ENCODE measurements at regions not wholly inside any gene's neighbourhood (a gene's known extent, or its start where the extent isn't known, plus 50 kb on each side); places are given as distances from the start of the nearest gene placed in this dataset.

DNA sequence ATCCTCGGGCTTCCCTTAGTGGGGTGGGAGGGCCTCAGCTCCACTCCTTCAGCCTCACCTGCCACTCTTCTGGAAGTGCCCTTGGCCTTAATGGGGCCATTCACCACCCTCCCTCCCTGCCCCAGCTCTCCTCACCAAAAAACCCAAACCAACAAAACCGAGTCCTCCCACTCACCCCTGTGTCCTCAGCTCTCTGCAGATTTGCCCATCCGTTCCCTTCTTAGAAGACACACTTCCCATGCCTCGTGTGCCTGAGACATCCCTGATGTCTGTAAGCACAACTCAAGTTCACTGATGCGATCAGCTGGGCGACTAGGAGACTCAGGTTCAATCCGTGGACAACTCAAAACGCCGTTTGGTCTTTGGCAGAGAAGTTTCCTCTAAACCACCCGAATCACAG lies 839.2 kb downstream of the TBC1D22A start:
- no peak for DNase-seq

DNA sequence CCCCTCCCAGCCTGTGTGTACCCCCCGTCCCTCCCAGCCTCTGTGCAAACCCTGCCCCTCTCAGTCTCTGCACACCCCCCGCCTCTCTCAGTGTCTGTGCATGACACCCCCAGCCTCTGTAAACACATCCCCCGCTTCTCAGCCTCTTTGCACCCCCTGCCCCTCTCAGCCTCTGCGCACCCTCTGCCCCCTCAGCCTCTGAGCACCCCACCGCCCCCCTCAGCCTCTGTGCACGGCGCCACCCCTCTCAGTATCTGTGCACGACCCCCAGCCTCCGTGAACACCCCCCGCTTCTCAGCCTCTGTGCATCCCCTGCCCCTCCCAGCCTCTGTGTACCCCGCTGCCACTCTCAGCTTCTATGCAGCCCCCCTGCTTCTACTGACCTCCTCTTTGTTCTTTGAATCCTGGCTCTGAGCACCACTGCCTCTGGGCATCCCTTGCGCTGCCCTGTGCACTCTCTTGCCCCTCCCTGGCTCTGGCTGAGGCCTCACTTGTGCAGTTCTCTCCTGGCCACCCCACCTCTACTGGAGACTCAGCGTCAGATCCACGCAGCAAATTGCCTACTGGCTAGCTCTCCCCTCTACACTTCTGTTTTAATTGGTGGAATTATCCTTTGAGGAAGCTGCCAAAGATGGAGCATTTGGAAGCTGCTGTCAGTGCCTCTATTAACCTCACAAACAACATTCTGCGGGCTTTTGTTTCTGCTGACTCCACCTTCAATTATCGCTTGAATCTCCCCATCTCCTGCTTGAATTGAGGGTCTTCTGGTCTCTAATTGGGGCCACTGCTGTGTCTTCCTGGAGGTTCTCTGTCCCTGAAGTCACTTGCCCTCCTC lies 838.6 kb downstream of the TBC1D22A start:
- no peak for DNase-seq

DNA sequence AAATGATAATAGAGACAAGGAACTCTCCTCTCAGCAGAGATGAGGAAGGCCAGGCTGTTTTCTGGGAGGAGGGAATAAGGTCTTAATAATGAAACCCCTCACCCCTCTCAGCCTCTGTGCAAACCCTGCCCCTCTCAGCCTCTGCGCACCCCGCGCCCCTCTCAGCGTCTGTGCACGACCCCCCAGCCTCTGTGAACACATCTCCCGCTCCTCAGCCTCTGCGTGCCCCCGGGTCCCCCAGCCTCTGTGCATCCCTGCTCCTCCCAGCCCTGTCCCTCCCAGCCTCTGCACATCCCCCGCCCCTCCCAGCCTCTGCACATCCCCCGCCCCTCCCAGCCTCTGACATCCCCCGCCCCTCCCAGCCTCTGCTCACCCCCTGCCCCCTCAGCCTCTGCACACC lies 837.8 kb downstream of the TBC1D22A start:
- no peak for DNase-seq

DNA sequence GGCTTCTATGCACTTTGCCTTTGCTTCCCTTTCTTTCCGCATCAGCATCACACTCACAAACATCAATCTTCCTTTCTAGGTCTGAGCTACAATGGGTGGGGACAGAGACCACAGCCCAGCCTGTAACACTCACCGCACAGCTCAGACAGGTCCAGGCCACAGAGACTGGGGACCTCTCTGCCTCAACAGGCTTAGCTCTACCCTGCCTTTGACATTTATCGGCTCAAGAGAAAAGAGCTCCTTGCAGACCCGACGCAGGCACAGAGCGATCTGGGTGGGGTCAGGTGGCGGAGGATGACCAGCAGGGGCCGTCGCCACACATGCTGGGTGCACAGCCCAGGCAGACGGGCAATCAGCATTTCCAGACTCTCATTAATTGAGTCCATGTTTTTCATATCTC lies 837.3 kb downstream of the TBC1D22A start:
- DNase-seq, result no peak

DNA sequence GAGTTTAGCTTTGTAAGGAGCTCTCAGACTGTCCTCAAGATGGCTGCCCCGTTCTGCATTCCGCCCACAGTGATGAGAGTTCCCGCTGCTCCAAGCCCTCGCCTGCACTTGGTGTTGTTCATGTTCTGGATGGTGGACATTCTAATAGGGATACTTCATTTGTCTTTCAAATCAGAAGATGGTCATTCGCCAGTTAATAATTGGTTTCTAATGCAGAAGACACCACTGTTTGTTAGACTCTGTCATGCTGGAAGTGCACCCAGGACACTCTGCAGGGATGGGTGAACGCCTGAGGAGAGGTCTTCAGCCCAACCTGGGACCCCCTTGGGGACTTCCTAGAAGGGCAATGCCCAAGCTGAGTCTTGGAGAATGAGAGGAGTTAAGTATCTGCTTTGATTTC lies 836.4 kb downstream of the TBC1D22A start:
- no peak for DNase-seq

DNA sequence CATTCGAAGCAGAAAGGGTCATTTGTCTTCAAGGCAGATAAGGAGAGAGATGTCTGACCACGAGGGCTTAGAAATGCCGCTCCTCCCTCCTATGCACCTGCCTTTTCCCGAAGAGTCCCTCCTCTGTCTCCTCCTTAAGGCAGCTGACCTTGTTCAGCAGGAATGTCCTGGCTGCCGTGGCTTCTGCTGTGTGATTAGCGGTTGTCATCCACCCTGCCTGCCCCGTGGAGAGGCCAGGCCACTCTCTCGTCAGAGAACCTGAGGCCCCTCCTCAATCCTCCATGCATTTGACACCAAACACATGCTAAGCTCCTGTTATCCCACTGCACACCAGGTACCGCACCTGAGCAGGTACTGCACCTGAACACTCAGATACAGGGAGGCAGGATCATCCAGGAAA lies 834.6 kb downstream of the TBC1D22A start:
- DNase-seq, result no peak

DNA sequence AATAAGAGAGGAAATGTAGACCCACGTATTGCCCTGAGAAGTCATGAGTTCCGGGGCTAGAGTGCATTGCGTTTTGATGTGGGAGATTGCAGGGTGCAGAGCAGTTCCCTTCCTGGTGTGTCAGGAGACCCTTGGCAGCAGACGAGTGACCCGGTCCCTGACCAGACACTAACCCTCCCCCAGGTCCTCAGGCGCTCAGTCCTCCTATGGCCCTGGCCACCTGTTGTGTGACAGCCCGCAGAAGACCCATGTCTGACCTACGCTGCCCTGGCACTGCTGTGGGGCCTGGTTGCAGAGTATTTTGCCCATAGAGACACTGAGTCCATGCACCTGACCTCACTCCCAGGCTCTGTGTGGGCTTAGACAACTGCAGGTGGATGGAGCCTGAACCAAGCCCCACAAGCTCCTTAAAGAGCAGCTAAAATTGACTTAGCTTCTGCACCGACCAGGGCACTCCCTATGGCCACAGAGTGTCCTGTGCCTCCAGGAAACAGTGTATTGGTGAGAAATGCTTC lies 833.8 kb downstream of the TBC1D22A start:
- DNase-seq, result no peak

DNA sequence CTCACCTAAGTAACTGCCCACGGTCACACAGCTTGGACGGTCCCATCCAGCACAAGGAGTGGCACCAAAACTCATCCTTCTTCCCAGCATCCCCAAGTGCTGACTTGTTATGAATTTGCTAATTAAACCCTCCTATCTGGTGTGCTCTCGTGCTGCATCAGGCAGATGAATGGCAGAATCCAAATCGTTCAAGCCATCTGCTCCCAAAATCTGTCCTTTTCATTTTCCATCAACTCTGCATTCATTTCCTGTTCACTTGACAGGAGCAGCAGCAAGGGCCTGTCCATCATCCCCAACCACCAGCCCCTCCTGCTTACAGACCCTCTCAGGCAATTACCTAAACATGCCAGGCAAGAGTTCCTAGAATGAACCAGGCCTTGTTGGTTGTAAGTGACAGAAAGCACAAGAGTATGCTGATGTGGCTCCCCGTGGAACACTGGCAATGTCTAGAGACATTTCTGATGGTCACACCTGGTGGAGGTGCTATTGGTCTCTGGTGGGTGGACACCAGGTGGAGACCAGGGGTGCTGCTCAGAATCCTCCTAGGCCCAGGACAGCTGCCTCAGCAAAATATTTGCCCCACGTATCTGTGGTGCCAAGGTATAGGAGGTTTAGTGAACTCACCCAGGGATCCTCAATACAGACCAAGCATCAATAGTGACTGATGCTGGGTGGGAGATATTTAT lies 832.5 kb downstream of the TBC1D22A start:
- no peak for DNase-seq

DNA sequence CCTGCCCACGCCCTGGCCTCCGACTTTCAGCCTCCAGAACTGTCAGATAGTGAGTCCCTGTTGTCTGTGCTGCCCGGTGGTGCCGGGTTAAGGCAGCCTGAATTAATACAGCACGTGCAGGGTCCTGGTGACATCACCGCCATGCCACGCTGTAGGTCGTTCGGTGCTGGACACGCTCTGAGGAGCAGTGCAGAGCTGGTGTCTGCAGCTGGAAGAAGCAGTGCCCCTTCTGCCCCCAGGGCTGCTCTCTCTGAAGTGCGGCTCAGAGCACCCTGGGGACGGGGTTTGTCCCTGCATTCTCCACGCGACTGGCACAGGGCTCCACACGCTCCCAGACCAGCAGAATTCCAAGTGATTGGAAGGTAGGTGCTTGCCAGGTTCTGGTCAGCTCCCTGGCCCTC lies 831.5 kb downstream of the TBC1D22A start:
- no peak for DNase-seq

DNA sequence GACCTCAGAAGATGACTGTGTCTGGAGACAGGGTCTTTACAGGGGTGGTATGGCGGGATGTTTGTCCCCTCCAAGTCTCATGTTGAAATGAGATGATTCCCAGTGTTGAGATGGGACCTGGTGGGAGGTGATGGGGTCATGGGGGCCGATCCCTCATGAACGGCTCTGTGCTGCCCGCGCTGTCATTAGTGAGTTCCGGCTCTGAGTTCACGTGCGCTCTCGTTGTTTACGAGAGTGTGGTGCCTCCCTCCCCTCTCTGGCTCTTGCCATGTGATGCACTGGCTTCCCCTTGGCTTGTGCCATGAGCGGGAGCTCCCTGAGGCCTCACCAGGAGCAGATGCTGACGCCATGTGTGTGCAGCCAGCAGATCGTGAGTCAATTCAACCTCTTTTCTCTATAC lies 830.8 kb downstream of the TBC1D22A start:
- DNase-seq, result no peak

DNA sequence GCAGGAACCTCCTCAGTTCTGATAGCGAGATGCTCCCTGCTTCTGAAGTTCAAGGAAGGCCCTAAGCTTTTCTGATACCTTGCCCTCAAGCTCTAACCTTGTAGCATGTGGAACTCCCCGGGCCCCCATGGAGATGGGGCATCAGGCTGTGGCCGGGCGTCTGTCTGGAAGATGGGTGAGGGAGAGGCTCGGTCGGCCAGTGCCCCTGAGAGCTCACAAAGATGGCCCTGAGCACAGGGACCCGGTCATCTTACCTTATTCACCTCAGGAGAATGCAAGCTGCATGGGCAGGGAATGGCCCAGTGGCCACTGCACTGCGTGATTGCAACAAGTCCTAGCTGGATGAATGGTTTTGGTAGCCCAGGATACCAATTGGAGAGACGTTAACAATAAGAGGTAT lies 830.3 kb downstream of the TBC1D22A start:
- DNase-seq, result no peak

DNA sequence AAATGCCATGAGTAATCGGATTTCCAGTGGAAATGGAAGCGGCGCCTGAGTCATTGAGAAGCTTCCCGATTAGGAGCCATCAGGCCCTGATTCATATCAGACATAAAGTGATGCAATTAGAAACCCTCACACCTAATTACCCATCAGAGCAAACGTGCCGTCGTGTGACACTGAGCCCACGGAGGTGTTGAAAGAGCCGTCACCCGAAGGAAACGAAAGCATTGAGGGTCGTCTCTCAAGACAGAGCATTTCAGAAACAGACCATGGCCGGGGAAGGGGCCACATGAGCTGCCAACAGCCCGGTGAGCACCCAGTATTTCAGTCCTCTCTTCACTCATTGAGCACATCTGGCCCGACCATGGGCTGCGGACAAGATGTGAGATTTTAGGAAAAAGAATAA lies 829.3 kb downstream of the TBC1D22A start:
- DNase-seq, result no peak

DNA sequence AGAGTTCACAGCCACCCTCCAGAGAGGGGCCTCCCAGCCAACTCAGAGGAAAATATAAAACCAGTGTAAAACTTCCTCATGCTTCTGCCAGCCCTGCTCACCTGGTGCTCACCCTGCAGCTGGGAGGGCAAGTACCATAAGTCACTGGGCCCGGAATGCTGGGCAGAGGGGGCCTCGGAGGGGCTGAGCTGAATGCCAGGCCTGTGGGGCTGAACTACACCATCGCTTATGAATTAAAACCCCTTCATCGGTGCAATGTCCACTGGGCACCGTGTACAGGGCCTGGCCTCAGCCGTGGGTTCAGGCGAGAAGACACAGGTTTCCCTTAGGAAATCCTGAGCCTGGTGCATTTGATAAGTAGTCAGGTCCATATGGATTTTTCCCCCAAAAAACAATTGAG lies 828.6 kb downstream of the TBC1D22A start:
- DNase-seq, result no peak

DNA sequence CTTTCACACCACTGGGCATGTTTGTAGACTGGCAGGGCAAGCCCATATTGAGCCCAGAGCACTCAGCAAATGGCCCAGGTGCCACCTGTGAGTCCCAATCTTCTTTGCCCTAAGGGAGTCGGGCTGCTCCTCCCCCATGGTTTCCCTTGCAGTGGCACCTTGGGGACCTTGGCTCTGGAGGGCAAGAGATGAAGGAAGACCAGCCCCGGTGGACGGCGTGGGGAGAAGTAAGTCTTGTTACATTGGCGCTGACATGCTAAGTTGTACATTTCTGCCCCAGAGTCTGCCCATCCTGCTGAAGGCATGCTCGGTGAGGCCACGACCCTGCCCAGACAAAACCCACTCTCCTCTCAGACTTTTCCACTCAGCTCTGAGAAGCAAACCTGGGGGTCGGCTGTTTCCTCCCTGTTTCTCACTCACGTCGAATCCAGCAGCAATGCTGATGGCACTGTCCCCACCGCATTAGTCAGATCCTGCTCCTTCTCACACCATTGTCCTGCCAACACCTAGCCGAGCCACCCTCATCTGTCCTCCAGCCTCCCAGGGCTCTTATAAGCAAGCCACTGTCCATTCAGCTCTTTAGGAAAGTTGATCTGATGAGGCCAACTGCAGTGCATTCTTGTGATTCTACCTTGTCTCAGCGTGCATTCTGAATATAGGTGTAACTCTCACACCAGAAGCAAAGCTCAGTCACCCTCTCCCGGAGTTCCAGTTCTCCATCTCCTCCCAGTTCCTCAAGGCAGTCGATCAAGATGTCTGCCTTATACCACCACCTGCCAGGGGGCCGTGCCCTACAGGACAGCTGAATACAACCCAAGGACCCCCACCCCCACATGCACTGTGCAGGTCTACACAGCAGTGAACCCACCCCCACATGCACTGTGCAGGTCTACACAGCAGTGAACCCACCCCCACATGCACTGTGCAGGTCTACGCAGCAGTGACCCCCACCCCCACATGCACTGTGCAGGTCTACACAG lies 827.1 kb downstream of the TBC1D22A start:
- DNase-seq, result no peak

DNA sequence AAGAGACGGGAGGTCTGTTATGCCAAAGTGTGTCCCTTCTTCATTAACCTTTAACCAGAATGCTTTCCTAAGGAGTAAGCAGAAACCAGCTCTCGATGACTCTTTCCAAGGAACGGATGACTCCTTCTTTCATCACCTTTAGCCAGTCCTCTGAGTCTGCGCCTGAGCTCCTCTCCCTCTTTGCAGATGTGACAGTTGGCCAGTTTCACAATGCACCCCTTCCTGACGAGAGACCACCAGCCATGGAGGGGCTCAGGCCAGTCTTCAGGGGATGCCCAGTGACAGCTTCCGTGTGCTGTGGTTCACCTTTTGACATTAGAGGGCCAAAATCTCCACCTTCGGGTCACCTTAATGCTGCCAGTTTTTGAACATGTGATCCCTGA lies 826.1 kb downstream of the TBC1D22A start:
- no peak for DNase-seq

DNA sequence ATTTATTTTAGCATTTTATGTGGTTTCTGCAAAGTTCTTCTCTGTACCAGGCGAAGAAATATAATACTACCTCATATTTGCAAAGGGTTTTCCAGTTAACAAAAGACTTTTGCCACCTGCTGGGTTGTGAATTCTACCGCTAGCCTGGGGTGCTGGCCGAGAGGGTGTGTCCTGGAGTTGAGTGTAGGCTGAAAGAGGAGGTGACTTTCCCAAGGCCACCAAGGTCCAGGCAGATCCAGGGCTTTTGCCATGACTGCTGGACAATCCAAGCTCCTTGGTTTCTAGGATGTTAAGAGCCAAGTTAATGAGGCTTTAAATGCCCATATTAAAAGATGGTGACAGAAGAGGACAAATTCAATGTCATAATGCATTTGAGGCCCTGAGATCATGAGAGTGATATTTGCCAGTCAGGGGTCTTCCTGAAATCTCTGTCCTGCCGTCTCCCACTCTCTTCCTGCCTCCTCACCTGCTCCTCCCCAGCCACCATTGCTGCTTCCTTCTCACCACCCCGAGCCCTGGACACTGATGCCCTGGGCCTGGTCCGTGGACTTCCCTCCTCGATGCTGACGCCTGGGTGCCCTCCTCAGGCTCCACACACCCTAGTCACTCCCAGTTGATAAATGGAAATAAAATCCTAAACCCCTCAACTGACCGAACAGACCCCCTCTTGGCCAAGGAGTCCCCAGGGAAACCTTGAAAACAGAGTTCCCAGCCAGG lies 825.6 kb downstream of the TBC1D22A start:
- no peak for DNase-seq

DNA sequence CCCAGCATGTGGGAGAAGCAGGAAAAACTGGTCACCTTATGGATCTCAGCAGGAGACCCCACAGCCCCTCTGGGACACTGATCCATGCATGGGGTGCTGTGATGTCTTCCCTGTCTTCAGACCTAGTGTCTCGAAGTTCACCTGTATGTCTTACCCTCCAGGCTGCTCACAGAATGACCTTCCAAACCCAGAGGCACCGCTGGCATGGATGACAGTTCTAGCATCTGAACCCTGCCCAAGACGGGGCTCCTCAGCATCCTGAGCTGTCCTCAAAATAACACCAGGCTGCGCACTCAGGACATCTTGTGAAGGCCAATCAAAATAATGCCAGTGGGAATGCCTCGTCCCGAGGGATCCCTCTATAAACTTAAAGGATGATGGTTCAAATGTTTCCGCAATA lies 824.9 kb downstream of the TBC1D22A start:
- no peak for DNase-seq

DNA sequence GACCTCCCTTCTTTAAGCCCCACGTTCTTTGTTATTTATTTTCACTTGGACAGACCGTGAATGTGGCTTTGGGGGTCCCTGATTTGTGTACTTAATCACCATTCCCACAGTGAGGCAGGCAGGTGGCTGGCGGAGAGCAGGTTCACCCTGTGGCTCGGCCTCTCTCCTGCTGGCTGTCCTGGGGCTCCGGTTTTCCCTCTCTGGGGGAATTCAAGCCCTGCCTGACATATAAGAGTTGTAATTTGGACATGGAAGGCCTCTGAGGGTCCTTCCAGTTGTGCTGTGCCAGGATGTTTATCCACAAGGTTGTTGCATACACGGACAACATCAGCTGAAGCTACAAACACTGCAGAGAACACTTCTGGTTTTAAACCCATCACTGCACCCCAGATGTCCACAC lies 824.5 kb downstream of the TBC1D22A start:
- DNase-seq, result no peak

DNA sequence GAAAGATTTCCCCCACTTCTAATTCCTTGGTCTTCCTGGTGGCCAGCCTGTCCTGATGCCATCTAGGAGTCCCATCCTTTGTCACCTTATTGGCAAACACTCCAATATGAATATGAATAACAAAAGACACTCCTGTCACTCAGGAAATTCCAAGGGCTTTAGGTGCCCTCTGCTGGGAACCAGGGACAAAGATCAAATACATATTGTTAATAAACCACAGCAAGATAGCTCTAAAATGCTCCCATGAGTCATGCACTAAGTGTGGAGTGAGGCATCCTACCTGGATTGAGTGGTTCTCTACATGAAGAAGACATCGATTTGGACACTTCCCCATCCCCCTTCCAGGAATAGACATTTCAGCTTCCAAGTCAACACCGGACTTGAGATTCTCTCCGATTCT lies 823.6 kb downstream of the TBC1D22A start:
- DNase-seq, result no peak

DNA sequence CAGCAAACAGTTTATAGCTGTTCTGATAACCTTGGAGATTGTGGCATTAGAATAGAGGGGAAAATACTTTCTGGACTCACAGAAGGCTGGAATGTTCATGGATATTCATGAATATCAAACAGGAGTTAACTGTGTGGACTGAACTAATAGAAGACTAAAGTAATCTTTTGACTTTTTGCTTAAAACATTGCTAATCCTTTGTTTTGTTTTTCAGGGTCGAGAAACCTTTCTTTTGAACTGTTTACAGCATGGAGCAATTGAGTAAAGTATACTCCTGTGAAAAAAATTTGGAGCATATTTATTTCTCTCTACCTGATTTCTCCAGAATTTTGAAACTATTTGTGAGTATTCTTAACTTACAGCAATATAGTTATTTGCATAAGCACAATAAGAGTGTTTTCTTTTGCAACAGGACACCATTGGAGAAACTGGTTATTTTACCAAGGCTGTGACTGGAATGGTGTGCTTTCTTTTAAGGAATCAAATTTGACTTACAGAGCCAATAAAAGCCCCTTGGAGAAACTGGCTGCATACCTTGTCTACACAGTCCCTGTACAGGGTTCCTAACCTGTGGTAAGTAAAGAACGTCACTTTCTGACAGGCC lies 821.6 kb downstream of the TBC1D22A start:
- no peak for DNase-seq

DNA sequence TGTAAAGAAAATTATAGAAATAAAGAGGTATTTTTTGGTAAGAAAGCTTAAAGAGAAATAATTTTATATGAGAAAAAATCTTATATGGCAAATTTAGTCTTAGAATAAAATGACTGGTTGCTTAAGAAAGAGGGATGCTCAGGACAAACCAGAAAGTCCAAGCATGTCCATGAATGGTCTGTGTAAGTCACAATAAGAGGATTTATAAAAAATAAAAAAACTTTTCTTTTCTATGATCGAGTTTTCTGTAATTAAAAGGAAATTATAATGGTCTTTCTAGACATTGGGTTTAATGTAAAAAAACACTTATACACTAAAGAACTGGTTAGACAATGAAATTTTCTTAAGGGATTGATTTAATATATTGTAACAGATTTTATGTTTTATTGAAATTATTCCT lies 819.6 kb downstream of the TBC1D22A start:
- DNase-seq, result no peak

DNA sequence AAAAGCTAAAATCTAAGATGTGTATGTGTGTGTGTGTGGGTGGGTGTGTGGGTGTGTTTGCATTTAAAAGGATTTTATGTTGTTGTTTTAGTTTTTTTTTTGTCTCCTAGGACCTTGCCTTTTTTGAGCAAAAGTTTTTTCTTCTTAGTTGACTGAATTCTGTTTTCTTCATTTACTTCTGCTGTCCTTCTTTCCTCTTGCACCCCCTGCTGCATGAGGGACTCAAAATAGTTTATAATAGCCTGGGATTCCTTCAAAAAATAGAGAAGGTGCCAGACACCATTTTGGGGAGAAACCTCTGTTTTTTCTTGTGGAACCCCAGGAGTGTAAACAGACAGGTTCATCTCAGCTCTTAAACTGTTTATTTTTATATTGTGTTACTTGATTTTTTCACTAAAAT lies 817.7 kb downstream of the TBC1D22A start:
- no peak for DNase-seq
